Activated CD4-positive, alpha-beta T cell treated with anti-CD3 and anti-CD28 coated beads for 4 hours (primary cell): ENCODE measurements at regions not wholly inside any gene's neighbourhood (a gene's known extent, or its start where the extent isn't known, plus 50 kb on each side); places are given as distances from the start of the nearest gene placed in this dataset.

ENCODE experiments used
- DNase-seq, 2 donors: peaks; one replicate each; pipeline ENCODE4 v3.0.0-alpha.2; 2020

- no peak for DNase-seq
Observed at GRCh38 chr20:48571949-48572847, 255.6 kb downstream of the PREX1 start.

- no peak for DNase-seq
Observed at GRCh38 chr20:48569679-48570078, 258.1 kb downstream of the PREX1 start.

- no peak for DNase-seq
Observed at GRCh38 chr20:48568520-48568919, 259.3 kb downstream of the PREX1 start.

- DNase-seq, result no peak
Observed at GRCh38 chr20:48567145-48567544, 260.7 kb downstream of the PREX1 start.

GRCh38 chr20:48564982-48565539, 262.7 kb downstream of the PREX1 start:
- DNase-seq, result no peak

- DNase-seq, result no peak
Observed at GRCh38 chr20:48563191-48563870, 264.5 kb downstream of the PREX1 start.

- DNase-seq, result no peak
Observed at GRCh38 chr20:48562586-48563116, 265.1 kb downstream of the PREX1 start.

- no peak for DNase-seq
Observed at GRCh38 chr20:48558906-48559305, 268.9 kb downstream of the PREX1 start.

- no peak for DNase-seq
Observed at GRCh38 chr20:48557380-48557779, 270.4 kb downstream of the PREX1 start.

- DNase-seq, result no peak
Observed at GRCh38 chr20:48556956-48557355, 270.8 kb downstream of the PREX1 start.

- no peak for DNase-seq
Observed at GRCh38 chr20:48552550-48552949, 275.2 kb downstream of the PREX1 start.

GRCh38 chr20:48550814-48551213, 277.0 kb downstream of the PREX1 start:
- DNase-seq, result no peak

GRCh38 chr20:48547664-48548063, 280.1 kb downstream of the PREX1 start:
- no peak for DNase-seq

- no peak for DNase-seq
Observed at GRCh38 chr20:48544402-48545339, 283.1 kb downstream of the PREX1 start.

GRCh38 chr20:48541581-48542071, 286.2 kb downstream of the PREX1 start:
- no peak for DNase-seq

GRCh38 chr20:48538856-48539255, 288.9 kb downstream of the PREX1 start:
- no peak for DNase-seq

GRCh38 chr20:48538058-48538825, 289.6 kb downstream of the PREX1 start:
- no peak for DNase-seq

- no peak for DNase-seq
Observed at GRCh38 chr20:48536206-48536605, 291.6 kb downstream of the PREX1 start.

- DNase-seq, result no peak
Observed at GRCh38 chr20:48535556-48535955, 292.2 kb downstream of the PREX1 start.

- no peak for DNase-seq
Observed at GRCh38 chr20:48532028-48532427, 295.8 kb downstream of the PREX1 start.

- DNase-seq, result no peak
Observed at GRCh38 chr20:48531505-48531904, 296.3 kb downstream of the PREX1 start.
